Chondrocyte (in vitro differentiated cells): ENCODE measurements at regions not wholly inside any gene's neighbourhood (a gene's known extent, or its start where the extent isn't known, plus 50 kb on each side); places are given as distances from the start of the nearest gene placed in this dataset.

ENCODE experiments used
- DNase-seq: peaks from one replicate; pipeline ENCODE4 v3.0.0; 2021; ENCODE audit warnings: mixed read lengths, low spot score
- H3K27ac Mint-ChIP-seq: one replicate; pipeline ENCODE4 v1.8.0; 2021; ENCODE audit warnings: mild to moderate bottlenecking, moderate library complexity, mixed read lengths; ENCODE audit not compliant: unreplicated experiment
- H3K27me3 Mint-ChIP-seq: 2 replicates; pipeline ENCODE4 v1.8.0; 2021; ENCODE audit warnings: low read depth, mixed read lengths
- H3K36me3 Mint-ChIP-seq: 2 replicates; pipeline ENCODE4 v1.8.0; 2021; ENCODE audit warnings: low read depth, mixed read lengths
- H3K4me1 Mint-ChIP-seq: 2 replicates; pipeline ENCODE4 v1.8.0; 2021; ENCODE audit warnings: low read depth, mild to moderate bottlenecking, mixed read lengths
- H3K4me3 Mint-ChIP-seq: one replicate; pipeline ENCODE4 v1.8.0; 2021; ENCODE audit warnings: mild to moderate bottlenecking, moderate library complexity, mixed read lengths; ENCODE audit not compliant: unreplicated experiment
- H3K9me3 Mint-ChIP-seq: 2 replicates; pipeline ENCODE4 v1.8.0; 2021; ENCODE audit warnings: low read depth, mixed read lengths
- CTCF ChIP-seq: fragments of 200-600 bp; sonication (generic); IDR thresholded peaks from 2 replicates; pipeline ENCODE4 v1.5.0; 2021; ENCODE audit warnings: antibody characterized with exemption, mild to moderate bottlenecking, moderate library complexity

- H3K4me1 Mint-ChIP-seq, result peaks cover 20% of the 10 kb centered on the region
- H3K27ac Mint-ChIP-seq, result peak overlapping the region; percentile 92
- DNase-seq, result no peak
These were observed 108.8 kb downstream of the SPRY1 start for GRCh38 chr4:123505095-123506010.

DNA sequence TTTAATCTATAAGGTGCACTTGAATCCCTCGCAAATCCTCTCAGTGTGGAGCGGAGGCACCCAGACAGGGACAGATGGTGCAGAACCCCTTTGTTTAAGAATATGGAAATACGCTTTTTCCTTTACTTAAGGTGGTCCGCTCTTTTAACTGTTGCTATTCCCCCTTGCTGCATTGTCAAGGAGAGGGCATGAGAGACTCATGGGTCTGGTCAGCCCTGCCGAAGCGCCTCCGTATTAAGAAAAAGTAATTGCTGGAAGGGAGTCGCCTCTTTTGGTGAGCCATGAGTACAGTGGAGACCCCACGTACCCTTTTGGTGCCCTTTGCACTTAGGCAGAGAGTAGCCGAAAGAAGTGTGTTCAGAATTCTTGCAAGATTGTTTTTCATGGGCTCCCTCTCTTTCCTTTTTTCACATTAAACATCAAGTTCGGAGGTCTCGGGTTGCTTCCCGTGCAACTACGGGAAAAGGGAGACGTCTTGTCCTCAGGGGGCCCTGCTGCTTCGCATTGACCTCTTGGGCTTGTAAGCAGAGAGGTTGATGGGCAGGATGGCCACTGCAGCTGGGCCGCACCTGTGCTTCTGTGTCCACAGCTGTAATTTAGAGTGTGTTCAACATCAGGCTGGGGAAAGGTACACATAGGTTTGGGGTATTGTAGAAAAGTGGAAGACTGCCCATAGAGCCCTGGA lies 109.6 kb downstream of the SPRY1 start:
- no peak for TF ChIP-seq CTCF
- no peaks in the 10 kb centered on the region for H3K36me3 Mint-ChIP-seq
- H3K4me3 Mint-ChIP-seq, result peak overlapping the region; percentile 96
- DNase-seq, result no peak
- peaks cover 20% of the 10 kb centered on the region for H3K4me1 Mint-ChIP-seq
- H3K9me3 Mint-ChIP-seq, result no peaks in the 10 kb centered on the region
- peak overlapping the region; percentile 92 for H3K27ac Mint-ChIP-seq
- H3K27me3 Mint-ChIP-seq, result no peaks in the 10 kb centered on the region

More at GRCh38 chr4:123505095-123506010, 108.8 kb downstream of the SPRY1 start:
- Mint-ChIP-seq H3K9me3 (no peaks in the 10 kb centered on the region), H3K36me3 (no peaks in the 10 kb centered on the region), H3K27me3 (no peaks in the 10 kb centered on the region), H3K4me3 (peak overlapping the region; percentile 96)
- TF ChIP-seq CTCF, result no peak

GRCh38 chr4:123507376-123507775 lies 110.8 kb downstream of the SPRY1 start:
- Mint-ChIP-seq H3K36me3 (no peaks in the 10 kb centered on the region), H3K27me3 (no peaks in the 10 kb centered on the region), H3K4me1 (peaks cover 20% of the 10 kb centered on the region), H3K9me3 (no peaks in the 10 kb centered on the region), H3K4me3 (no peak overlapping the region), H3K27ac (no peak overlapping the region)
- no peak for DNase-seq
- TF ChIP-seq CTCF, result no peak

GRCh38 chr4:123510221-123510620 lies 113.6 kb downstream of the SPRY1 start:
- TF ChIP-seq CTCF, result no peak
- H3K27ac Mint-ChIP-seq, result no peak overlapping the region

GRCh38 chr4:123510659-123511058 lies 114.1 kb downstream of the SPRY1 start:
- Mint-ChIP-seq H3K27ac (no peak overlapping the region), H3K4me1 (peaks cover 14% of the 10 kb centered on the region), H3K27me3 (no peaks in the 10 kb centered on the region), H3K4me3 (no peak overlapping the region), H3K36me3 (peaks cover 2% of the 10 kb centered on the region), H3K9me3 (peaks cover 5% of the 10 kb centered on the region)
- no peak for TF ChIP-seq CTCF
- no peak for DNase-seq

More at GRCh38 chr4:123510221-123510620, 113.6 kb downstream of the SPRY1 start:
- peaks cover 2% of the 10 kb centered on the region for H3K36me3 Mint-ChIP-seq
- peaks cover 16% of the 10 kb centered on the region for H3K4me1 Mint-ChIP-seq
- H3K9me3 Mint-ChIP-seq, result peaks cover 5% of the 10 kb centered on the region
- H3K4me3 Mint-ChIP-seq, result no peak overlapping the region
- no peaks in the 10 kb centered on the region for H3K27me3 Mint-ChIP-seq
- no peak for DNase-seq
